NOMO-1 treated with dmso at 0.1 percent for 144 hours (cell line): ENCODE measurements at regions not wholly inside any gene's neighbourhood (a gene's known extent, or its start where the extent isn't known, plus 50 kb on each side); places are given as distances from the start of the nearest gene placed in this dataset.

Experiments
- DNase-seq: peaks from one replicate; lab custom pipeline; 2025; ENCODE audit not compliant: unreplicated experiment; lab: John Stamatoyannopoulos, UW

- no peak for DNase-seq
Observed at GRCh38 chr9:89721971-89722530, 117.2 kb downstream of the GADD45G start.

- no peak for DNase-seq
Observed at GRCh38 chr9:89722712-89723111, 117.9 kb downstream of the GADD45G start.

GRCh38 chr9:89723469-89724100 is 118.8 kb downstream of the GADD45G start:
- no peak for DNase-seq

GRCh38 chr9:89724659-89725058 is 119.8 kb downstream of the GADD45G start:
- DNase-seq: no peak

DNA sequence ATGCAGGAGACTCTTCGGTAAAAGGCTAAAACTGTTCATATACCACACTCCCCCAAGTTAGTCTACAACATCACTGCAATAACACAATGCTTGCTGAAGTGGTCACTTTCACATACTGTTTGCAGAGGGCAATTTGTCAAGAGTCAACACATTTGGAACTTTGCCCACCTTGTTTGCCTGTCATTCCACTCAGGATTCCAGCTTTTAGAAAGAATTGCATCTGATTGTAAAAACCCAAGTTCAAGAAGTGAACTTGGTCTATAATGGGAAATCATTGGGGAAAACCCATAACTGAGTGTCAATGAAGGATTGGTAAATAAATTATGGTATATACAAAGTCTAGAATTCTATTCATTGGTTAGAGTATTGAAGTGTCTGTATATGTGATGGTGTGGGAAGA is 120.5 kb downstream of the GADD45G start:
- DNase-seq: no peak

DNA sequence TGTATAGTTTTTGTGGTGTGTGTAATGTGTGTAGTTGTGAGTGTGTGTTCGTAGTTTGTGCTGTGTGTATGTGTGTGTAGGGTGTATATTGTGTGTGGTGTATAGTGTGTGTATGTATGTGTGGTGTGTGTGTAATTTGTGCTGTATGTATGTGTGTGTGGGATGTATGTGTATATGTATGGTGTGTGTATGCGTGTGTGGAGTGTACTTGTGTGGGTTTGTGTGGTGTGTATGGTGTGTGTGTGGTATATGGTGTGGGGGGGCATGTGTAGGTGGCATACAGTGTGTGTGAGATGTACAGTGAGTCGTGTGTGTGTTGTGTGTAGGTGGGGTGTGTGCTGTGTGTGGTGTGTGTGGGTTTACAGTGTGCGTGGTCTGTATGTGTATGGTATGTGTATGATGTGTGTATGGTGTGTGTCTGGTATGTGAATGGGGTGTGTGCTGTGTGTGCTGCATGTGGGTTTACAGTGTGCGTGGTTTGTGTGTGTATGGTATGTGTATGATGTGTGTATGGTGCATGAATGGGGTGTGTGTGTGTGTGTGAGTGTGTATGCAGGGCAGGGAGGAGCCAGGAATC is 125.2 kb downstream of the GADD45G start:
- DNase-seq: no peak

GRCh38 chr9:89730715-89731114 is 125.9 kb downstream of the GADD45G start:
- DNase-seq: no peak

- DNase-seq: no peak
Observed at GRCh38 chr9:89731262-89732182, 126.7 kb downstream of the GADD45G start.

- no peak for DNase-seq
Observed at GRCh38 chr9:89732295-89732938, 127.6 kb downstream of the GADD45G start.

- no peak for DNase-seq
Observed at GRCh38 chr9:89732939-89733324, 128.1 kb downstream of the GADD45G start.

GRCh38 chr9:89734600-89735041 is 129.8 kb downstream of the GADD45G start:
- no peak for DNase-seq

DNA sequence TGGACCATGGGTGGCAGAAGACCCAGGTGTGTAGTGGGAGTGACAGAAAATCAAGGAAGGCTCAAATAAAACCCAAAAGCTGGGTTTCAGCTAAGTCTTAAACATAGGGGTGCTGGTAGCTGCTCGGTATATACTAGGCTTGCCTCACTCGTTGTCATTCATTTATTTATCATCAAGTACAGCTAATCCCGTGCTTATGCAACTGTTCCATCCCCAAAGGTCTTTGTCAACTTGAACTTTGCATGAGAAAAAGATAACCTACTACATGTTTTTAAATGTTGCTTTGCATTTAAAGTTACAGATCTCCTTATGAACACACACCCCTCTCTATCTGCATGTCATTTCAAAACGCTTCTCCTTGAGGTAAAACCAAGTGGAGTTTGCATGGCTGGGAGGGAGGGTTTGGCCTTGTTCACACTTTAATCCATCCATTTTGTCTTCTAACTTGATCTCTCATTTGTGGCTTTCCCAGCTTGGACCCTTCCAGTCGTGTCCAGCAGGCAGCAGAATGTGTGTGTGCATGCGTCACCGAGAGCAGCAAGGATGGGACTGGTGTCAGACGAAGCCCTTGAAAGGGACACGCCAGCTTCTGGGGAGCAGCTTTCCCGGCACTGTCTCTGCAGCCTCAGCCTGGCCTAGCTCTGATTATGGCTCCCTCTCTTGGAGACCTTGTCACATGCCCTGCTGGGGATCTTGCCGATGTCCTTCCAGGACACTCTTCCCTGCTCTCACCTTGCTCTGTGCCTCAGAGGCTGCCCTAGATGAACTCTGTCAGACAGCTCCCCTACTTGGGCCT is 133.5 kb downstream of the GADD45G start:
- no peak for DNase-seq

GRCh38 chr9:89739511-89739910 is 134.7 kb downstream of the GADD45G start:
- DNase-seq: no peak

DNA sequence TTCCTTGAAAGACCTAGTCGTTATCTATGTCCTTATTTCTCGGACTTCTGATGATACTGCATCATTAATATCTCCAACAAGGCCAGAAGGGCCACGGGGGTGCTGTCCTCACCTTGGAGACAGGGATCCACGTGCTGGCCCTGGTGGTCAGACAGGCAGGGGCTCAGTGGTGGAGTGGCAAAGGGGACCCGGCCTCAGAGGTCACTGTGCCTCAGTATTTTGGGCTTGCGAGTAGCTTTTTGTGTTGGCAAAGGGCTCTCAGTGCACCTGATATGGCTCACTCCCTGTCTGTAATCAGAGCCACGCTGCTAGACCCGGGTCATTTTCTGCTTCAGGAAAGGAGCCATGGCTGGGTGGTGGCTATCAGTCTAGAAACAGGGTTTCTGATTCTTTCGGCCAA is 135.1 kb downstream of the GADD45G start:
- no peak for DNase-seq

- DNase-seq: no peak
Observed at GRCh38 chr9:89740722-89741121, 135.9 kb downstream of the GADD45G start.

GRCh38 chr9:89742660-89743059 is 137.8 kb downstream of the GADD45G start:
- DNase-seq: no peak

GRCh38 chr9:89743216-89743572 is 138.4 kb downstream of the GADD45G start:
- no peak for DNase-seq

DNA sequence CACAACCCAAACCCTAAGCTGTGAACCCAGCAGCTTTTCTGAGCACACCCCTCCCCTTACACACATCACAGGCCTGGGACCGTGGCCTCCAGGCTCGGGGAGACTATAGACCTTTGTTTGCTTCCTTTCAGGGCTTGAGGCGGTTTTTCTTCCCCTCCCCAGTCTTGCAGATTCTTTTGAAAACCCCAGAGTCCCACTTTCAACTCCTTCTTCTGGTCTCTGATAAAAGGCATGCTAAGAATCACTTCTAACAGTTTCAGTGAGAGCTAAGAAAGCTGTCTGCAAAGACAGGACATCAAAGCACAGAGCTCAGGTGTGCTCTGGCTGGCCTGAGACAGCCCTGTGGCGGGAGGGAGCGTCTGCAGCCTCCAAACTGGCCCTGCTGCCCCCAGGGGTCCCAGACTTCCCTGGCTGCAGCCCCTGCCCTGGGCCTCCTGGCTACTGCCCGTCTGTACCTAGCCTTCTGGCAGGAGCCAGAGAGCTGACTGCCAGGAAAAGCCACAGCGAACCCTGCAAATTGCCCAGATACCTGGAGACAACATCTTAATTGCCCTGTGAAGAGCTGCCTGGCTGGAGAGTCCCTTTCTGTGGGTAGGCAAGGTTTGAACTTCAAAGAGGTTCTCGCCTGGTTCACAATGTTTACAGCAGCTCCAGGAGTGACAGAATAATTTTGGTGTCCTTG is 138.9 kb downstream of the GADD45G start:
- no peak for DNase-seq

DNA sequence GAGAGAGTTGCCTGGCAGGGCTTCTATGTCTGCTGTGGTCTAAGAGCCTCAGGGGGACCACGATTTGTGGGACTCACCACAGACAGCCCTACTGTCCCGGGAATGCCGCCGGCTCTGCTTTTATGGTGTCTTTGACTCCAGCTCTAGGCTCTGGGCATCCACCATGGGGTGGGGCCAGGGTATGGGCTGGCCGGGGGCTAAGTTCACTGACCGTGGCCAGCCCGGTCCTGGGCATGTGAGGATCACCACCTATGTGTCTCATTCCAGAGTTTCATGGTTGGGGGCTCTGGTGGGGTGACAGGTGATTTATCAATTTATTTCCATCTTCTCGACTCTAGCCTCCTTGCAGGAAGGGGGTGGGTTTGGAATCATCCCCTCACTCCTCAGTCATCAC is 139.4 kb downstream of the GADD45G start:
- no peak for DNase-seq

DNA sequence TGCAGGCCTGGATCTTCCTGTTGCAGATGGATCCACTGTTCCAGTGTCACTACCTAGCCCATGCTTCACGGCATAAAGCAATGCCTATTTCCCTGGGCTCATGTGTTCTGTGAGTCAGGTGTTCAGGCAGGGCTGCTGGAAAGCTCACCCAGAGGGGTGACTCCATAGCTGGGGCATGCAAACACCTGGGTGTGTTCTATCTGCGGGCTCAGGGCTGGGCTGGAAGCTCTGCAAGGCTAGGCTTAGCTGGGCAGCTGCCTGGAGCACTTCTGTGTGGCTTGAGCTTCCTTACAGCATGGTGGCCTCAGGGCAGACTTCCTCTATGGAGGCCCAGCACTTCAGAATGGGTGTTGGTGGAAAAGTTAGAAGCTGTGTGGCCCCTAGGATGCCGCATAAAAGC is 139.9 kb downstream of the GADD45G start:
- DNase-seq: no peak
